Natural killer cell treated with Interleukin-12 subunit alpha and Interleukin-12 subunit beta and Interleukin-15 and Interleukin-18, amount 100 ng/mL, for 72 hours (primary cell): ENCODE measurements at regions not wholly inside any gene's neighbourhood (a gene's known extent, or its start where the extent isn't known, plus 50 kb on each side); places are given as distances from the start of the nearest gene placed in this dataset.

Source experiments
- ATAC-seq, 2 donors: fragments of 150-1000 bp; cut with Tn5 transposase in 1 of 2; sonication (Bioruptor Pico), chemical (Tn5 transposase) in 1 of 2; 2 replicates each; pipeline ENCODE4 v1.10.0; 2021
- DNase-seq: peaks from one replicate; pipeline ENCODE4 v3.0.0; 2022; ENCODE audit warnings: low spot score
- H3K27ac Mint-ChIP-seq, 2 donors: 1 replicate in 1 of 2; 2 replicates in 1 of 2; pipeline ENCODE4 v1.8.0; 2022; ENCODE audit warnings: mixed read lengths in 2 of 2, mild to moderate bottlenecking in 1 of 2, moderate library complexity in 1 of 2
- H3K27me3 Mint-ChIP-seq, 2 donors: 1 replicate in 1 of 2; 2 replicates in 1 of 2; pipeline ENCODE4 v1.8.0; 2022; ENCODE audit warnings: mixed read lengths in 2 of 2
- H3K36me3 Mint-ChIP-seq: one replicate; pipeline ENCODE4 v1.8.0; 2022; ENCODE audit warnings: mixed read lengths
- H3K4me1 Mint-ChIP-seq, 2 donors: 1 replicate in 1 of 2; 2 replicates in 1 of 2; pipeline ENCODE4 v1.8.0; 2022; ENCODE audit warnings: low read depth in 2 of 2, mixed read lengths in 2 of 2, mild to moderate bottlenecking in 1 of 2
- H3K4me3 Mint-ChIP-seq: one replicate; pipeline ENCODE4 v1.8.0; 2022; ENCODE audit warnings: mixed read lengths
- H3K9me3 Mint-ChIP-seq: 2 replicates; pipeline ENCODE4 v1.8.0; 2022; ENCODE audit warnings: mixed read lengths

DNA sequence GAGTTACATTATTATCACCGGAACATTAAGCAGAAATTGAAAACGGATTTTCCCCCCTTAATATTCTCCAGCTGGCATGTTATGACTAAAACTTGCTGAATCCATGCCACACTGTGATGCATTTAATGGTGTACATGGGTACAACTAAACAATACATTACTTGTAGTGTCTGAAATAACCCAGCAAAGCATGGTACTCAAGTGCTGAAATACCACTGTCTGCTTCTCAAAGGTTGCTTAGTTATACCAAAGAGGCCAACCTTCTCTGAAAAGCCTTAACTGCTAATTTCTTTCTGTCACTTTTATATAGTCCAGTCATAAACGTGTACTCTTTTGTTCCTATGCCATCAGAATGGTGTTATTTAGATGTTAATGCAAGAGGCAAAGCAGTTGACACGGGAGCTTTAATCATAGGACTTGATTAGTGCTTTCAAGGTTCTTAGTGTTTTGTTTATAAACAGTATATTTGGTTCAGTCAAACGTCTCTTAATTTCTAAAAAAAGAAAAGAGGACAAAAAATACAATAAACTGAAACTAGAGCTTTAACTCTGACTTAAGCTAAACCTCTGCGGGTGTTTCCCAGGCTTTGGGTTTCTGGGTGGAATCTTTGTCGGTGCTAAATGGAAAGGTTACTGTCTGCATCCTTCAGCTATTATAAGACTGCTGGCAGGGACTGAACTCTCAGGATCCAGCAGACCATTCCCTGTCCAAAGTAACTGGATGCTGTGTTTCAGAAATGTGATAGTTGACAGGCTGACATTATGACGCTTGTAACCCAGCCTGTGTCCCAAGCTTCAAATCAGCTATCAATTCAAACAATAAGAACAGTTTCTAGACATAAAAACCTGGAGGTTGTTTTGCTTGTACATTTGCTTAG is 202.6 kb downstream of the PPP1R3A start:
- no peak overlapping the region for H3K4me3 Mint-ChIP-seq
- H3K9me3 Mint-ChIP-seq, result no peaks in the 10 kb centered on the region
- no peaks in the 10 kb centered on the region for H3K4me1 Mint-ChIP-seq
- H3K36me3 Mint-ChIP-seq, result no peaks in the 10 kb centered on the region
- no peak overlapping the region for H3K27ac Mint-ChIP-seq
- ATAC-seq (no peak), DNase-seq (no peak)
- no peaks in the 10 kb centered on the region for H3K27me3 Mint-ChIP-seq

- DNase-seq (no peak), ATAC-seq (no peak)
- H3K27me3 Mint-ChIP-seq, result no peaks in the 10 kb centered on the region
- H3K4me1 Mint-ChIP-seq, result no peaks in the 10 kb centered on the region
- H3K27ac Mint-ChIP-seq, result no peak overlapping the region
- no peak overlapping the region for H3K4me3 Mint-ChIP-seq
- no peaks in the 10 kb centered on the region for H3K9me3 Mint-ChIP-seq
- H3K36me3 Mint-ChIP-seq, result no peaks in the 10 kb centered on the region
Observed at GRCh38 chr7:113715262-113715661, 203.5 kb downstream of the PPP1R3A start.

GRCh38 chr7:113710310-113711096 is 208.3 kb downstream of the PPP1R3A start:
- Mint-ChIP-seq H3K4me3 (no peak overlapping the region), H3K27me3 (no peaks in the 10 kb centered on the region), H3K36me3 (no peaks in the 10 kb centered on the region), H3K27ac (no peak overlapping the region), H3K4me1 (no peaks in the 10 kb centered on the region), H3K9me3 (peaks cover 5% of the 10 kb centered on the region)
- DNase-seq, result peak; percentile 65
- no peak for ATAC-seq

GRCh38 chr7:113705439-113705838 is 213.4 kb downstream of the PPP1R3A start:
- H3K36me3 Mint-ChIP-seq, result no peaks in the 10 kb centered on the region
- H3K4me3 Mint-ChIP-seq, result no peak overlapping the region
- peaks cover 5% of the 10 kb centered on the region for H3K9me3 Mint-ChIP-seq
- DNase-seq (no peak), ATAC-seq (no peak)
- no peaks in the 10 kb centered on the region for H3K27me3 Mint-ChIP-seq
- H3K4me1 Mint-ChIP-seq, result no peaks in the 10 kb centered on the region
- H3K27ac Mint-ChIP-seq, result no peak overlapping the region

DNA sequence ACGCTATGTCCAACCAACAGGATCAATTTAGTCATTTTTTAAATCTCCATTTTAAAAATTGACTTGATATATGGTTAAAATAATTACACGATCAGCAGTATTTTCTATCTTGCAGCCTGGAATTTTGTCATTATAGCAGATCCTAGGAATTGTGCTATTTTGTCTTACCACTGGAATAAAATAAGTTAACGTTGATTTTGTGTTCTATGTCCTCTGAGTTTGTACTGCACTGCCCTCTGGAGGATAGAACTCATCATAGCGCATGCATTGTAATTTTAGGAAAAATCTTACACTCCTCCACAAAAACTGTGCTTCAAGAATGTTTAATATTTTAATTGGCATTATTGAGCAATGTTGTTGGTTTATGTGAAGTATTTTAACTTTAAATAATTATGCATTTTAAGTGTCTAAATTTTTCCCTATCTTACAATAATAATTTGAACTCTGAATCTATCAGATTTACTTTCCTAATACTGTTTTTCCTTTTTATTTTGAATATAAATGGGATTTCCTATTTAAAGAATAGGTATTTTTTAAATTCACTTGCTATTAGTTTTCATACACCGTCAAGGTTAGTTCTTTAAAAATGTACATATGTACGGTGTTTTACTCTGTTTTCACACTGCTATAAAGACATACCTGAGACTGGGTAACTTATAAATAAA is 220.1 kb downstream of the PPP1R3A start:
- ATAC-seq, result no peak

GRCh38 chr7:113694149-113694548 is 224.7 kb downstream of the PPP1R3A start:
- no peak overlapping the region for H3K27ac Mint-ChIP-seq
- ATAC-seq (no peak), DNase-seq (no peak)
- no peaks in the 10 kb centered on the region for H3K9me3 Mint-ChIP-seq
- H3K4me1 Mint-ChIP-seq, result no peaks in the 10 kb centered on the region
- no peaks in the 10 kb centered on the region for H3K27me3 Mint-ChIP-seq
- H3K36me3 Mint-ChIP-seq, result no peaks in the 10 kb centered on the region
- no peak overlapping the region for H3K4me3 Mint-ChIP-seq

More for the DNA sequence above, 220.1 kb downstream of the PPP1R3A start:
- no peak overlapping the region for H3K27ac Mint-ChIP-seq
- no peak for DNase-seq
- H3K9me3 Mint-ChIP-seq, result no peaks in the 10 kb centered on the region
- H3K4me3 Mint-ChIP-seq, result no peak overlapping the region
- H3K36me3 Mint-ChIP-seq, result no peaks in the 10 kb centered on the region
- no peaks in the 10 kb centered on the region for H3K27me3 Mint-ChIP-seq
- no peaks in the 10 kb centered on the region for H3K4me1 Mint-ChIP-seq

DNA sequence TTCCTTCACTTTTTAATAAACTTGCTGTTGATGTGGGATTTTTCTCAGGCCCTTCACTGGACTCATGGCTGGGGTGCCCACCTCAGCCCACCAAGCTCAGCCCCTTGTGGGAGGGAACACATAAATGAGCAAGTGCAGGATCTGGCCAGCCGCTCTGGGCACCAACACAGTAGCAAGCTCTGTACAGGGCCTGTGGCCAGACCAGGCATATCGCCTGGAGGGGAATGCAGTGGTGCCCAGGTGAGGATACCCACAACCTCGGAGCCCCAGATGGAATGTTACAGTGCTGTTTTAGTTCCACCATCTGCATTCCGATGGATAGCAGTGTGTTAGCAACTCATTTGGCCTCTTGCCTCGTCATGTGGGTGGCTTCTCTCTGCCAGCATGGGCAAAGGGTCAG is 234.6 kb downstream of the PPP1R3A start:
- Mint-ChIP-seq H3K4me1 (no peaks in the 10 kb centered on the region), H3K27ac (no peak overlapping the region)

DNA sequence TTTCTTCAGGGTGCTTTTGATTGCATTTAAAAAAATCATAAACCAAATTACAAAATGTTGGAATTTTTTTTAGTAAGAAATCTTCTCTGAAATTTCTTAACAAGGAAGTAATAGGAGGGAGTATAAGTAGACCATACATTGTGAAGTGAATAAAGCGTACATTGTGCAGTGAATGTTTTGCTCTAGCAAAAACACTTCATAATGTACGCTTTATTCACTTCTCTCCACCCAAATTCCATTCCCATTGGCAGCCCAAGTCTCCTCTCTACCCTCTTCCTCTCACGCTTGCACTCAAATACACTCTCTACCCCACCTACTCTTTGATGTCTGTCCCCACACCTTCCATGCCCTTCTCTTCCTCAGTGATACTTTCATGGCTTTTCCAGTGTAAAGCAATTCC is 241.0 kb downstream of the PPP1R3A start:
- no peak overlapping the region for H3K27ac Mint-ChIP-seq
- H3K4me1 Mint-ChIP-seq, result no peaks in the 10 kb centered on the region
- no peaks in the 10 kb centered on the region for H3K36me3 Mint-ChIP-seq
- H3K27me3 Mint-ChIP-seq, result no peaks in the 10 kb centered on the region
- no peak for ATAC-seq
- DNase-seq, result no peak
- peaks cover 22% of the 10 kb centered on the region for H3K9me3 Mint-ChIP-seq
- no peak overlapping the region for H3K4me3 Mint-ChIP-seq

More for the DNA sequence above, 234.6 kb downstream of the PPP1R3A start:
- Mint-ChIP-seq H3K27me3 (no peaks in the 10 kb centered on the region), H3K36me3 (no peaks in the 10 kb centered on the region), H3K9me3 (peaks cover 9% of the 10 kb centered on the region), H3K4me3 (no peak overlapping the region)
- ATAC-seq (peak in 1 of 2 donors; percentile 13), DNase-seq (no peak)

DNA sequence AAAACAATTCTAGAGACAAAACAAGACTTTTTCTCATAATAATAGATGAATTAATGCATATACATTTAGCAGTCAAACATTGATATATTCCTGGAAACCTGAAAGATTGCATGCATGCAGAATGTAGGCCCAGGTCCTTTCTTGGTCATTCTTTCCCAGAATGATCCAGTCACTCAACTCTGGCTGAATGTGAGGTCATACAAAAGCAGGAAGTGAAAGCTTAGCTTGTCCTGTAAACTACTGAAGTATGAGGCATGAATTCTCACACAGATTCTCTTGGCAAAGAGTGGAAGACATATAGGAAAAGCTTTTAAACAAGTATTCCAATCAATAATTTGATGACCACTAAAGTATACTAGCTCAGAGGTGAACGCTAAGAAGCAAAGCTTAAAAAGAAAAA is 253.9 kb downstream of the PPP1R3A start:
- Mint-ChIP-seq H3K4me3 (no peak overlapping the region), H3K27me3 (no peaks in the 10 kb centered on the region), H3K4me1 (no peaks in the 10 kb centered on the region), H3K9me3 (peaks cover 6% of the 10 kb centered on the region), H3K27ac (no peak overlapping the region), H3K36me3 (peaks cover 5% of the 10 kb centered on the region)
- ATAC-seq, result no peak
- no peak for DNase-seq

GRCh38 chr7:113659416-113659815 is 259.4 kb downstream of the PPP1R3A start:
- DNase-seq (no peak), ATAC-seq (no peak)
- Mint-ChIP-seq H3K4me3 (no peak overlapping the region), H3K27ac (no peak overlapping the region), H3K9me3 (peaks cover 8% of the 10 kb centered on the region), H3K27me3 (no peaks in the 10 kb centered on the region), H3K36me3 (peaks cover 3% of the 10 kb centered on the region), H3K4me1 (no peaks in the 10 kb centered on the region)

GRCh38 chr7:113657603-113658002 is 261.2 kb downstream of the PPP1R3A start:
- Mint-ChIP-seq H3K4me1 (no peaks in the 10 kb centered on the region), H3K4me3 (no peak overlapping the region), H3K36me3 (peaks cover 4% of the 10 kb centered on the region), H3K27me3 (no peaks in the 10 kb centered on the region), H3K9me3 (peaks cover 12% of the 10 kb centered on the region), H3K27ac (no peak overlapping the region)
- no peak for DNase-seq
- ATAC-seq, result no peak

- ATAC-seq, result no peak
- Mint-ChIP-seq H3K9me3 (peaks cover 11% of the 10 kb centered on the region), H3K27ac (no peak overlapping the region), H3K36me3 (peaks cover 4% of the 10 kb centered on the region), H3K4me3 (no peak overlapping the region), H3K4me1 (no peaks in the 10 kb centered on the region), H3K27me3 (no peaks in the 10 kb centered on the region)
- DNase-seq, result no peak
Observed at GRCh38 chr7:113652501-113652900, 266.3 kb downstream of the PPP1R3A start.

DNA sequence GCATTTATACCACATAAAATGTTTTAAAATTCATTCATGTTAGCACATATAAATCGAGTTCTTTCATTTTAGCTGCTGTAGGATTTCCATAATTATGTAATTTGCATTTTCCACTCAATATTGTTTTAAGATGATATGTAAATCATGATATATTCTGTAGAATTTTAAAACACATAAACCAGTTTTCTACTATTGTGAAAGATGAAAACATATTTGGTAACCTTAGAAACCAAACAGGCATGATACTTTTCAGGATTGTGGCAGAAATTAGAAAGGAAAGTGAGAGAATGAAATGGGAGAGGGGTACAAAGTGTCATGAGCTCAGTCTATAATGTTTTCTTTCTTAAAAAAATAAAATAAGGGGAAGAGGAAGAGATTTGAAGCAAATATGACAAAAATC is 269.3 kb downstream of the PPP1R3A start:
- ATAC-seq (no peak), DNase-seq (no peak)
- peaks cover 2% of the 10 kb centered on the region for H3K36me3 Mint-ChIP-seq
- H3K9me3 Mint-ChIP-seq, result peaks cover 14% of the 10 kb centered on the region
- no peaks in the 10 kb centered on the region for H3K27me3 Mint-ChIP-seq
- H3K27ac Mint-ChIP-seq, result no peak overlapping the region
- no peak overlapping the region for H3K4me3 Mint-ChIP-seq
- no peaks in the 10 kb centered on the region for H3K4me1 Mint-ChIP-seq

GRCh38 chr7:113639221-113639620 is 279.6 kb downstream of the PPP1R3A start:
- Mint-ChIP-seq H3K27me3 (no peaks in the 10 kb centered on the region), H3K27ac (no peak overlapping the region), H3K9me3 (peaks cover 18% of the 10 kb centered on the region), H3K36me3 (no peaks in the 10 kb centered on the region), H3K4me1 (no peaks in the 10 kb centered on the region), H3K4me3 (no peak overlapping the region)
- DNase-seq (no peak), ATAC-seq (no peak)
